Activated CD4-positive, alpha-beta memory T cell treated with anti-CD3 and anti-CD28 coated beads for 36 hours (primary cell): ENCODE measurements at regions not wholly inside any gene's neighbourhood (a gene's known extent, or its start where the extent isn't known, plus 50 kb on each side); places are given as distances from the start of the nearest gene placed in this dataset.

Experiments used
- CTCF ChIA-PET: fragments of 350-600 bp; sonication (Branson Sonifier 250); formaldehyde crosslinking; loops from one replicate; lab custom pipeline; 2021; ENCODE audit warnings: antibody characterized with exemption, inconsistent platforms; lab: Charles Lee
- POLR2A ChIA-PET: fragments of 350-600 bp; sonication (Branson Sonifier 250); formaldehyde crosslinking; loops from one replicate; lab custom pipeline; 2021; ENCODE audit warnings: antibody characterized with exemption; lab: Charles Lee
- DNase-seq: peaks from one replicate; pipeline ENCODE4 v3.0.0-alpha.2; 2020
- H3K27ac Mint-ChIP-seq: one replicate; pipeline ENCODE4 v1.8.0; 2021; ENCODE audit warnings: mixed read lengths
- H3K27me3 Mint-ChIP-seq: one replicate; pipeline ENCODE4 v1.8.0; 2021; ENCODE audit warnings: mixed read lengths
- H3K36me3 Mint-ChIP-seq: one replicate; pipeline ENCODE4 v1.8.0; 2021; ENCODE audit warnings: mixed read lengths
- H3K4me1 Mint-ChIP-seq: one replicate; pipeline ENCODE4 v1.8.0; 2021; ENCODE audit warnings: low read depth, mixed read lengths
- H3K4me3 Mint-ChIP-seq: one replicate; pipeline ENCODE4 v1.8.0; 2021; ENCODE audit warnings: mild to moderate bottlenecking, mixed read lengths
- H3K9me3 Mint-ChIP-seq: one replicate; pipeline ENCODE4 v1.8.0; 2021; ENCODE audit warnings: mixed read lengths
- intact Hi-C: fragments of 100-400 bp; cut with micrococcal nuclease; formaldehyde crosslinking; loops from one replicate; pipeline ENCODE4 v1.15.1; 2023

DNA sequence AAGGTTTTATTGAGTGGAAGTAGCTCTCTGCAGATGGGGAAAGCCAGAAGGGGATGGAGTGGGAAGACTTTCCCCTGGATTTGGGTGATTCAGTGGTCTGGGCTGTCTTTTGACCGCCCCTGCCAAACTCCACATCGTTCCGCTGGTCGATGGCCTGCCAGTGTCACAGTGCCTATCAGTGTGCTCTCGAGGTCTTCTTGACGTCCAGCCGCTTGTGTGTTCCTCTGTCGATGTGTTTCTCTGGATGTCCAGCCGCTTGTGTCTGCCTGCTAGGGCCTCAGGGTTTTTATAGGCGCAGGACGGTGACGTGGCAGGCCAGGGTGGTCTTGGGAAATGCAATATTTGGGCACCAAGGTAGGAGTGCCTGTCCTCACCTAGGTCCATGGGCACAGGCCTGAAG, 1371.4 kb upstream of the PIK3C3 start:
- Mint-ChIP-seq H3K9me3 (peaks cover 17% of the 10 kb centered on the region), H3K36me3 (no peaks in the 10 kb centered on the region), H3K27ac (no peak overlapping the region), H3K27me3 (no peaks in the 10 kb centered on the region), H3K4me1 (no peaks in the 10 kb centered on the region), H3K4me3 (no peak overlapping the region)
- ChIA-PET POLR2A (no interaction called here), CTCF (no interaction called here)
- intact Hi-C loops, result no loop called here
- DNase-seq, result no peak

DNA sequence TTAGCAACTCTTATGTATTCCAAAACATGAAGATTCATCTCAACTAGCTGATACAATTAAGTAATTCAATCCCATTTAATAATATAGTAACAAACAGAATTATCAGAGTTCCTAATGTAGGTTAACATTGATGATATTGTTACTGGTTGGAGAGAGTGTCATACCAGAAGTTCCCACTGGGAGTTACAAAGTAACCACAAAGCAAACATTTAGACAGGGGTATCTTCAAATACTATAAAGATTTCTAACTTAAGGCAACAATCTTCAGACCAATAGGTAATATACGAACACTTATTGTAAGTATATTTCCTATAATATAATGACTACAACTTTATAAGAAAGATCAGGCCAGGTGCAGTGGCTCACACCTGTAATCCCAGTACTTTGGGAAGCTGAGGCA, 1372.9 kb upstream of the PIK3C3 start:
- CTCF ChIA-PET, result no interaction called here
- DNase-seq, result no peak
- H3K4me1 Mint-ChIP-seq, result no peaks in the 10 kb centered on the region
- POLR2A ChIA-PET, result no interaction called here
- H3K9me3 Mint-ChIP-seq, result peaks cover 16% of the 10 kb centered on the region
- intact Hi-C loops, result no loop called here
- H3K36me3 Mint-ChIP-seq, result no peaks in the 10 kb centered on the region
- H3K4me3 Mint-ChIP-seq, result no peak overlapping the region
- no peak overlapping the region for H3K27ac Mint-ChIP-seq
- H3K27me3 Mint-ChIP-seq, result no peaks in the 10 kb centered on the region

DNA sequence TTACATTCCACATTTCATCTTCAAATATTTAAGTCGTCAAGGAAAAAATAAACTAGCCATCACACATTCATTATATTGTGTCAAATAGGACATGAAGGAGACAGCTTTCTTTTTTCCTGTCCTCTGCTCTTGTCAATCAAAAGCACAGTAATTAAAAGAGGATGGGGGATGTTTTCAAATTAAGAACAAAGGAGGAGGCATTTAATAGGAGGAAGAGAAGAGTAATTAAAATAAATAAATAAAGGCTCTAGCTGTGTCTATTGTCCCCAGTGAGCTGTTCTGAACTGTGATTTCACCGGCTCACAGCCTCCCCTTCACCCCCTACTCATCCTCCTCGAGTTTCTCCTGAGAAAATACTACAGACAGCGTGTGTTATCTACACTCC, 1377.1 kb upstream of the PIK3C3 start:
- Mint-ChIP-seq H3K27me3 (no peaks in the 10 kb centered on the region), H3K4me1 (no peaks in the 10 kb centered on the region), H3K36me3 (no peaks in the 10 kb centered on the region), H3K9me3 (peaks cover 10% of the 10 kb centered on the region), H3K4me3 (no peak overlapping the region), H3K27ac (no peak overlapping the region)
- ChIA-PET POLR2A (no interaction called here), CTCF (no interaction called here)
- DNase-seq, result no peak
- intact Hi-C loops, result no loop called here

DNA sequence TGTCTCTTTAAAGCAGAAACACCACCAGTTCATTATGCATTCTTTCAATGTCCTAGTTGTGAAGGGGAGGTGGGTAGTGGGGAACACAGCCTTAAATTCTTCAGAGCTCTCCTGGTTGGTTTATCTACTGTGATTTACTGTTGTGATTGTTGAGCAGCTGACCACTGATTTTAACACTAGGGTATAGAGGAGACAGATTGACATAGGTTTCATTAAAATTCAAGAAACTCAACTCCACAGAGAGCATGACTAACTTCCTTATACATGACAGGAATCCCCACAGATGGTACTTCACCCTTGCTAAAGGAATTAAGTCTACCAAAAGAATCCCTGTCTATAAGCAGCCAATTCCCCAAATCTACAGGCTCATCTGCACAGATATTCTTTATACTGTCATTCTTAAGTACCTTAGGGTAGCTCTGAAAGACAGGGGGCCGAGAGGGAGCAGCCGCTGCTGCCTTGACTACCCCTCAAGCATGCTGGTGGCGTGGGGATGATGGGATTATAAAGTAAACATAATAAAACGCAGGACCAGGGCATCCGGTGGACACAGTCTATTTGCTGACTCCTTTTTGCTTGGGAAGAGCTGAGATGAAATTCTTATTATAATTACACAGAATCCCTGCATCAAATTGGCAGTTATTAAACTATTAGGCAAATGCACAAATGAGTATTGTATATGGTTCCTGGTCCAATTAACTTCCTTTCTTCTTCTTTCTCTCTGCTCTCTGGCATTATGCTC, 1377.6 kb upstream of the PIK3C3 start:
- no peak overlapping the region for H3K27ac Mint-ChIP-seq
- no peaks in the 10 kb centered on the region for H3K4me1 Mint-ChIP-seq
- no peak overlapping the region for H3K4me3 Mint-ChIP-seq
- ChIA-PET CTCF (no interaction called here), POLR2A (no interaction called here)
- intact Hi-C loops, result no loop called here
- no peaks in the 10 kb centered on the region for H3K27me3 Mint-ChIP-seq
- no peaks in the 10 kb centered on the region for H3K36me3 Mint-ChIP-seq
- DNase-seq, result no peak
- H3K9me3 Mint-ChIP-seq, result peaks cover 8% of the 10 kb centered on the region

DNA sequence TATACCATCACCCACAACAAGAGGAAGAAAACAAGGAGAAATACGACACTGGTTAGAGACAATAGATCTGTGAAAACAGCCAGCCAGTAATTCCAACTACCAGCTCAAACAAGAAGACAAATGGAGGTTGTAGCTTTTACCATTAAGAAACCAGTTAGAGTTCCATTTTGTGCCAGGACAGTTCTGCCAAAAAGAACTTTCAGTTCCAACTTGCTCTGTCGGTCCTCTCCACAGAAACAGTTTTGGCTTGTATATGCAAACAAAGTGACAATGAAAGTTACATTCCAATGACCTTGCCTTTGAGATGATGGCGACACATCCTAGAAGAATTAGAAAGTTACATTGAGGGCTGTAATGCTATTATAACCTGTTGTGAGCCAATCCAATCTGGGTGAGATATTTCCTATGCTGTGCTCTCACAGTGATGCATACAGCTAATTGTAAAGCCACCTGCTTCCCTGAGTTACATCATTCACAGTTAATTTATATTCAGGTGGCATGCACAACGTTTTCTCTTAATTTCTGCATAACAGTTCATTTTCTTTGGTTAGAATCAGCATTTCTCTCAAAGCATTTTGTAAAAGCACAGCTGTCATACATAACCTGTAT, 1378.4 kb upstream of the PIK3C3 start:
- ChIA-PET POLR2A (no interaction called here), CTCF (no interaction called here)
- no peaks in the 10 kb centered on the region for H3K4me1 Mint-ChIP-seq
- intact Hi-C loops, result no loop called here
- no peak for DNase-seq
- H3K36me3 Mint-ChIP-seq, result no peaks in the 10 kb centered on the region
- H3K27me3 Mint-ChIP-seq, result no peaks in the 10 kb centered on the region
- H3K4me3 Mint-ChIP-seq, result no peak overlapping the region
- H3K27ac Mint-ChIP-seq, result no peak overlapping the region
- H3K9me3 Mint-ChIP-seq, result peaks cover 4% of the 10 kb centered on the region

DNA sequence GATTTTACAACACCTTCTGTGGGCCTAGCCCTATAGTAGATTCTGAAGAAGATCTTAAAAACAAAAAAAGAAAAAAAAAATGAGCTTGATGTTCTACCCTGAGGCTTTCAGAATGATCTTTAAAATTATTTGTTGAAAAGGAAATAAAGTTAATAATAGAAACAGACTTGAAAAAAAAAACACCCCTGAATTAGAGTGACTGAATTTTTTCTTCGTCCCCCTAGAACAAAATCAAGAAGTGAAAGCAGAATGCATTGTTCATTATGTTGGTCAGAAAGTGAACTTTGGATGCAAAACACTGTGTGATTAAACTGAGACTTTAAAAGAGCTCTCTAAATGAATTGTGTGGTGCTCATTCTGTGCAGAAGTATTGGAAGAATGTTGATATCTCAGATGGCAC, 1384.4 kb upstream of the PIK3C3 start:
- Mint-ChIP-seq H3K4me3 (no peak overlapping the region), H3K27me3 (no peaks in the 10 kb centered on the region), H3K9me3 (peaks cover 16% of the 10 kb centered on the region), H3K4me1 (no peaks in the 10 kb centered on the region), H3K27ac (no peak overlapping the region), H3K36me3 (no peaks in the 10 kb centered on the region)
- ChIA-PET POLR2A (no interaction called here), CTCF (no interaction called here)
- DNase-seq, result no peak
- intact Hi-C loops, result no loop called here

DNA sequence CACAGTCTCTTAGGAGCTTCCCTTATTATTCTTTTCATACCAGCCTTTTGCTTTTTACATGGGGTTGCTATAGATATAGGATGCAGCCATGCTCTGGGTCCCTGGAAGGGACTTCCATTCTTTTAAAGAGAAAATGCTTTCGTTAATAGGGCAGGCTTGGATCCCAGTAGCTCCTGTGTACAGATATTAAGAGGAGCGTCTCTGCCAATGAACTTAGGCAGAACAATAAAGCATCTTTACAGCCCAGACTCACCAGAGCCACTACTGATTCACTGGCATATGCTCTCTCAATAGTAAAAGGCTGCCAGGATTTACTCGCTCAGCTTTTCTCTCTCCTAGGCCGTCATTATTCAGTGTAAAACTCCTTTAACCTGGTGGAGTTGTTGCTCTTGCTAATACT, 1385.4 kb upstream of the PIK3C3 start:
- Mint-ChIP-seq H3K4me3 (no peak overlapping the region), H3K36me3 (no peaks in the 10 kb centered on the region), H3K27me3 (no peaks in the 10 kb centered on the region), H3K9me3 (peaks cover 16% of the 10 kb centered on the region), H3K27ac (no peak overlapping the region), H3K4me1 (no peaks in the 10 kb centered on the region)
- no peak for DNase-seq
- intact Hi-C loops, result no loop called here
- CTCF ChIA-PET, result no interaction called here
- POLR2A ChIA-PET, result no interaction called here

DNA sequence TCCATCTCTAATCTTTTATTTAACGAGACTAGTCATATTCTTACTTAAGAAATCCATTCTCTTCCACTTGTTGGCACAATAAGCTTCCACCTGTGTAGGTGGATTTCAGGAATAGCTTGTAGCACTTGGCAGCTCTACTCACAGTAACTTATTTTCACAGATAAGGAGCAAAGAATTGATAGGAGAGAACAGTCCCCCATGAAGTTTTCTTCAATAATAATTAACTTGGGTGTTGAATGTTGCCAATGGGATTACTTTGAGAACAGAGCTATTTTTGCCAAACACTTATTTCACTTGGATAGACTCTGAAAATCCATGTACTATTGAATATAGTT, 1388.6 kb upstream of the PIK3C3 start:
- CTCF ChIA-PET, result no interaction called here

DNA sequence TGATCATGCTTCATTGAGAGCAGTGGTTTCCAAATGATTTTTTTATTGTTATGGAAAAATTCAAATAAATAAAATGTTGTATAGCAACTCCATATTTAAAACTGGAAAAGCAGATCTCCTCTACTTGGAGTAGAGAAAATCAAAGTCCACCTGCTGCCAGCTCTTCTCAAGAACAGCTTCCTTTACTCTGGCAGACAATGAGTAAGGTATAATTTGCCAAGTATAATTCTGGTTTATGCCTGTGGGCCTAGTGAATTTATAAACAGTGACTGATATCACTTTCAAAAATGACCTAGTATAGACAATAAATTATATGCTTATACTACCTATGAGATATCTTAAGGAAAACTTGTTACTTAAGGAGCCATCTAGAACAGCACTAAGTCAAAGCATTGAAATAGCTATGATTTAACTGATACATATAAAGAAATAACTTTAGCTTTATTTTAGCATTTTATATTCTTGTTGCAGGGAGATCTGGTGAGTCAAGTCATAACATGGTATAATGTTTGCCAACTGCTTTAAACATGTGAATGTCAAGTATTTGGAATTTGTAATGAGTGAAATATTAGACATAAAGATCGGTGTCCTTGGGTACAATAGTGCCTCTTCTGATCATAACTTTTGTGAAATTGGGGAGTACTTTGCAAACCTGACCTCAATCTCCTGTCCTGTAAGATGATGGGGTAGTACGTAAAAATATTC, 1389.1 kb upstream of the PIK3C3 start:
- CTCF ChIA-PET, result no interaction called here
- peaks cover 16% of the 10 kb centered on the region for H3K9me3 Mint-ChIP-seq
- intact Hi-C loops, result no loop called here
- no peak overlapping the region for H3K4me3 Mint-ChIP-seq
- no peak for DNase-seq
- H3K27me3 Mint-ChIP-seq, result no peaks in the 10 kb centered on the region
- no peaks in the 10 kb centered on the region for H3K4me1 Mint-ChIP-seq
- POLR2A ChIA-PET, result no interaction called here
- H3K27ac Mint-ChIP-seq, result no peak overlapping the region
- H3K36me3 Mint-ChIP-seq, result no peaks in the 10 kb centered on the region

More for the DNA sequence above, 1388.6 kb upstream of the PIK3C3 start:
- no peak for DNase-seq
- no peak overlapping the region for H3K4me3 Mint-ChIP-seq
- H3K36me3 Mint-ChIP-seq, result no peaks in the 10 kb centered on the region
- no peaks in the 10 kb centered on the region for H3K4me1 Mint-ChIP-seq
- intact Hi-C loops, result no loop called here
- no peaks in the 10 kb centered on the region for H3K27me3 Mint-ChIP-seq
- peaks cover 15% of the 10 kb centered on the region for H3K9me3 Mint-ChIP-seq
- H3K27ac Mint-ChIP-seq, result no peak overlapping the region
- POLR2A ChIA-PET, result no interaction called here

DNA sequence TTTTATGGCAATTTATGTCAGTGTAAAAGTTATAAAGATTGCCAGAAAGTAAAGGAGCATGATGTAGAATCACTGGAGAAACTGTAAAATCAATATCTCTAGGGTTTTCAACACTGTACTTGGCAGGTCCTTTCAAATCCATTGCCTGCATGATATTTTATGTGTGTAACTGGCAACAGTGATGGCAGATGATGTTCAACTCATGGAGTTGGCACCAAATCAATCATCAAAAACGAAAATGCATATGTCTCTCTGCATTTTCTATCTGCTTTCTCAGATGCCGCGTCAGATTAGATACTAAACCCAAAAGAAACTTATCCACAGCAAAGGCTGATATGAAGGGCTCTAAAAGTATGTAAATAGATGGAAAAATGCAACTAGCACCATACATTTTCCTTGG, 1395.5 kb upstream of the PIK3C3 start:
- peaks cover 12% of the 10 kb centered on the region for H3K9me3 Mint-ChIP-seq
- H3K36me3 Mint-ChIP-seq, result no peaks in the 10 kb centered on the region
- H3K4me1 Mint-ChIP-seq, result no peaks in the 10 kb centered on the region
- DNase-seq, result no peak
- H3K27me3 Mint-ChIP-seq, result no peaks in the 10 kb centered on the region
- H3K4me3 Mint-ChIP-seq, result no peak overlapping the region
- CTCF ChIA-PET, result no interaction called here
- intact Hi-C loops, result no loop called here
- H3K27ac Mint-ChIP-seq, result no peak overlapping the region
- POLR2A ChIA-PET, result no interaction called here

DNA sequence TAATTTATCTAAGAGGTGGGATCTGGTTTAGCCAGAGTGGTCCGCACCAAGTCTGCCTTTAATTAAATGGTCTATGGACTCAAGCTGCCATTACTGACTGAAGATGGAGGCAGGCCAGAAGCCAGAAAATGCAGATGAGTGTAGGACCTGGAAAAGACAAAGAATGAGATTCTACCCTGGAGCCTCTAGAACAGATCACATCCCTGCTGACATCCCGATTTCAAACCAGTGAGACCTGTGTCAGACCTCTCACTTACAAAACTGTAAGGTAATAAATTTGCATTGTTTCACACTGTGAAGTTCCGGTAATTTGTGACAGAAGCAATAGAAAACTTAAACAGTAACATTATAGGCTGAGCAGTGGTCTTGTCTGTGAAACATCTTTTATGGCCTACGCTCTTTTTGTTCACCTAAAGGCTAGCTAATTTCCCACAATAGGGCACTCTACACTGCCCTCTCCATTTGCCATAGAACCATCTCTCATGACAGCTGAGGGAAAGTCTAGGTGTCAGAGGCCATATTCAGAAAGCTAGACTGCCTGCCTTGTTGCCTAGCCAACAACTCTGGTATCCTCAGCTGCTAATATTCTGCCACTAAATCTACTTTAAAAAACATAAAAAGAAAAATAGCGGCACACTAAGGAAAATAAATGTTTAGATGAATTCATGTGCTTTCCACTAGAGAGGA, 1396.2 kb upstream of the PIK3C3 start:
- H3K27me3 Mint-ChIP-seq, result no peaks in the 10 kb centered on the region
- intact Hi-C loops, result no loop called here
- DNase-seq, result no peak
- ChIA-PET CTCF (no interaction called here), POLR2A (no interaction called here)
- H3K27ac Mint-ChIP-seq, result no peak overlapping the region
- no peak overlapping the region for H3K4me3 Mint-ChIP-seq
- H3K9me3 Mint-ChIP-seq, result peaks cover 12% of the 10 kb centered on the region
- H3K4me1 Mint-ChIP-seq, result no peaks in the 10 kb centered on the region
- H3K36me3 Mint-ChIP-seq, result no peaks in the 10 kb centered on the region

DNA sequence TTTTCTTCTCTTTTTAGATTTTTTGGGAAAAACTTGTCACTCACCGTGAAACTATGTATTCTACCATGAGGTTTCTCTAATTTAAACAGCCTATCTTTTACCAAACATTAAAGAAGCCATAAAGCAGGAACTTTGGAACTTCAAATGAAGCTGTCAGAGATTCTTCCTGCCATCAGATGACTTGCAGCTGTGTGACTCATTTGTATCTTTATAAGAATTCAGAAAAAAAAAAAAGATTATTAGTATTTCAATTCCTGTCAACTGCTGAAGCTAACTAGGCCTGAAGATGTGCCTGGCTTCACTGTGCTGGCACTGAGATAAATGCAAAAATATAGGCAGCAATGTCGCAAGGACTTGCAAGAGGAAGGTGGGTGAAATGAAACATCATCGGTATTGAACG, 1399.1 kb upstream of the PIK3C3 start:
- H3K4me1 Mint-ChIP-seq, result no peaks in the 10 kb centered on the region
- H3K36me3 Mint-ChIP-seq, result no peaks in the 10 kb centered on the region
- intact Hi-C loops, result no loop called here
- ChIA-PET CTCF (no interaction called here), POLR2A (no interaction called here)
- H3K27ac Mint-ChIP-seq, result no peak overlapping the region
- DNase-seq, result no peak
- H3K4me3 Mint-ChIP-seq, result no peak overlapping the region
- peaks cover 10% of the 10 kb centered on the region for H3K9me3 Mint-ChIP-seq
- no peaks in the 10 kb centered on the region for H3K27me3 Mint-ChIP-seq
